ENCODE measurements at regions not wholly inside any gene's neighbourhood (a gene's known extent, or its start where the extent isn't known, plus 50 kb on each side); places are given as distances from the start of the nearest gene placed in this dataset.

DNA sequence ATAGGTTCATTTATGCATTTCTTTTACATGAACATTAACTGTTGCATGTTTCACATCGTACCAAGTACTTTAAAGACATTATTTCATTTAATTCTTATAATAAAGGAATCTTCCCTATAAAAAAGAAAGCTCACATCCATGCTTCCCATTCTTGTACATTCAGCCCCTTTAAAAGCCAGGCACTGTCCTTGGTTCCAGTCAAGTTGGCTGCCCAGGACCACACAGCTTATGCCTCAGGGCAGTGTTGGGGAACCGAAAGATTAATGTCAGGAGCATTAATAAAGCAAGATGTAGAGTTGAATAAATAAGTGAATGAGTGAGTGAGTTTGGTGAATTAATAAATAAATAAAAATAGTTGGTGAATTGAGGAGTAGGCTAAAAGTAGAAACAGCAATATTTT, 409.4 kb upstream of the DAB1 start:
- POLR2A ChIA-PET, result interaction anchor here (1.1 kb wide), 1 partner anchor 8 kb away, joined by 4 read pairs; no protein-coding TSS in a partner anchor
- Mint-ChIP-seq H3K27ac (no peak overlapping the region), H3K27me3 (peaks cover 8% of the 10 kb centered on the region), H3K36me3 (ENCODE audit: low read depth) (no peaks in the 10 kb centered on the region), H3K4me1 (ENCODE audit: low read depth) (no peaks in the 10 kb centered on the region), H3K4me3 (no peak overlapping the region), H3K9me3 (no peaks in the 10 kb centered on the region)
- intact Hi-C loops (cut with micrococcal nuclease), result no loop called here
- DNase-seq (no peak), ATAC-seq (no peak)
- CTCF ChIA-PET, result no interaction called here
- TF ChIP-seq, protein P1, sequence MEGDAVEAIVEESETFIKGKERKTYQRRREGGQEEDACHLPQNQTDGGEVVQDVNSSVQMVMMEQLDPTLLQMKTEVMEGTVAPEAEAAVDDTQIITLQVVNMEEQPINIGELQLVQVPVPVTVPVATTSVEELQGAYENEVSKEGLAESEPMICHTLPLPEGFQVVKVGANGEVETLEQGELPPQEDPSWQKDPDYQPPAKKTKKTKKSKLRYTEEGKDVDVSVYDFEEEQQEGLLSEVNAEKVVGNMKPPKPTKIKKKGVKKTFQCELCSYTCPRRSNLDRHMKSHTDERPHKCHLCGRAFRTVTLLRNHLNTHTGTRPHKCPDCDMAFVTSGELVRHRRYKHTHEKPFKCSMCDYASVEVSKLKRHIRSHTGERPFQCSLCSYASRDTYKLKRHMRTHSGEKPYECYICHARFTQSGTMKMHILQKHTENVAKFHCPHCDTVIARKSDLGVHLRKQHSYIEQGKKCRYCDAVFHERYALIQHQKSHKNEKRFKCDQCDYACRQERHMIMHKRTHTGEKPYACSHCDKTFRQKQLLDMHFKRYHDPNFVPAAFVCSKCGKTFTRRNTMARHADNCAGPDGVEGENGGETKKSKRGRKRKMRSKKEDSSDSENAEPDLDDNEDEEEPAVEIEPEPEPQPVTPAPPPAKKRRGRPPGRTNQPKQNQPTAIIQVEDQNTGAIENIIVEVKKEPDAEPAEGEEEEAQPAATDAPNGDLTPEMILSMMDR (IDR thresholded peaks at IDR 0.05), result no peak

DNA sequence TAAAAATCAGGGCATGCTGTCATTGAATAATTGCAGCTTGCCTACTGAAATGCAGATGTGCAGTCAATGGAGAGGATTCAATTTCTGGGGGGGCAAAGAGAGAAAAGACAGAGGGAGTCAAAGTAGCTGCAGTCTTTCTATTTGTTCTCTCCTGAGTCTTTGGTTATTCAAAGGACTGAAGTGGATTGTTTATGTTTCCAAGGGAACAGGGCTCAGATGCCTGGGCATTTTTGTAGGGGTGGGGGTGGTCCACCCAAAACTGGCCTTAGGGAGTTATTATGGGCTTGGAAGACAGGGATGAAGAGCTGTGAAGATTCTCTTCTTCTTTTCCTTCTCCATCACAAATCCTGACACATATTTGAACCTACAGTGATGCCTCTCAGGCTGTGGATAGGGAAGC, 408.8 kb upstream of the DAB1 start:
- H3K27me3 Mint-ChIP-seq, result peaks cover 8% of the 10 kb centered on the region
- H3K4me1 Mint-ChIP-seq (ENCODE audit: low read depth), result no peaks in the 10 kb centered on the region
- intact Hi-C loops (cut with micrococcal nuclease), result no loop called here
- POLR2A ChIA-PET, result interaction anchor here (1.1 kb wide), 1 partner anchor 8 kb away, joined by 4 read pairs; no protein-coding TSS in a partner anchor
- no peak overlapping the region for H3K4me3 Mint-ChIP-seq
- no peaks in the 10 kb centered on the region for H3K36me3 Mint-ChIP-seq (ENCODE audit: low read depth)
- CTCF ChIA-PET, result no interaction called here
- DNase-seq (no peak), ATAC-seq (no peak)
- TF ChIP-seq, protein P1 (IDR thresholded peaks at IDR 0.05), result no peak
- H3K27ac Mint-ChIP-seq, result no peak overlapping the region
- no peaks in the 10 kb centered on the region for H3K9me3 Mint-ChIP-seq

DNA sequence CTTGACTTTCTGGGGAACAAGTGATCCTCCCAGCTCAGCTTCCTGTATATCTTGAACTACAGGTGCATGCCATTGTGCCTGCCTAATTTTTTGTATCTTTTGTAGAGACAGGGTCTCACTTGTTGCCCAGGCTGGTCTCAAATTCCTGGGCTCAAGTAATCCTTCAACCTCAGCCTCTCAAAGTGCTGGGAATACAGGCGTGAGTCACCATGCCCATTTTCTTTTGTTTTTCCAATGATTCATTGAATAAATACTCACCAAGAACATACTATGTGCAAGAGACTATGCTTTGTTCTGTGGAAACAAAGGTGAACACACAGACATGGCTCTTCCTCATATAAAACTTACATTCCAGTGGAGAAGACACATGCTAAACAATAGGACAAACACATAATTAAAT, 407.8 kb upstream of the DAB1 start:
- Mint-ChIP-seq H3K27me3 (peaks cover 2% of the 10 kb centered on the region), H3K4me1 (ENCODE audit: low read depth) (no peaks in the 10 kb centered on the region), H3K27ac (no peak overlapping the region), H3K9me3 (no peaks in the 10 kb centered on the region), H3K4me3 (no peak overlapping the region), H3K36me3 (ENCODE audit: low read depth) (no peaks in the 10 kb centered on the region)
- no peak for DNase-seq
- intact Hi-C loops (cut with micrococcal nuclease), result no loop called here
- TF ChIP-seq, protein P1 (IDR thresholded peaks at IDR 0.05), result no peak
- CTCF ChIA-PET, result no interaction called here
- ATAC-seq, result no peak
- POLR2A ChIA-PET, result no interaction called here

DNA sequence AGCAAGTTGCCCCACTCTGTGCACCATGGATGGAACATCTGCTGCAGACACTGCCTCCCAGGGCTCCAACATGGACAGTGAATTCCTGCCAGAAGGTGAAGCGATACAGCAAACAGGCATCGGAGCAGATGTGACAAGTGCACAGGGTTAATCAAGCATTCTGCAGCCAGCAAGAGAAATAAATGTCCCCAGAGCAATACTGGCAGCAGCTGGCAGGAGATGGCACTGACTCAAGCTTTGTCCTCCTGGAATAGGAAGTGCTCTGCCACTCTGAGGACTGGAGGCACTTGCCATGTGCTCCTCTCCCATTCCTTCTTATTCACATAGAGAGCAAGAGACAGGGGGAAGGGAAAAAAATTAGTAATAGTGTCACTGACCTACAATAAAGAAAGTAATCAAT, 402.7 kb upstream of the DAB1 start:
- H3K27ac Mint-ChIP-seq, result no peak overlapping the region
- TF ChIP-seq, protein P1 (IDR thresholded peaks at IDR 0.05), result no peak
- CTCF ChIA-PET, result no interaction called here
- no peaks in the 10 kb centered on the region for H3K9me3 Mint-ChIP-seq
- intact Hi-C loops (cut with micrococcal nuclease), result no loop called here
- POLR2A ChIA-PET, result no interaction called here
- no peaks in the 10 kb centered on the region for H3K4me1 Mint-ChIP-seq (ENCODE audit: low read depth)
- no peaks in the 10 kb centered on the region for H3K36me3 Mint-ChIP-seq (ENCODE audit: low read depth)
- ATAC-seq (no peak), DNase-seq (no peak)
- no peaks in the 10 kb centered on the region for H3K27me3 Mint-ChIP-seq
- H3K4me3 Mint-ChIP-seq, result no peak overlapping the region

DNA sequence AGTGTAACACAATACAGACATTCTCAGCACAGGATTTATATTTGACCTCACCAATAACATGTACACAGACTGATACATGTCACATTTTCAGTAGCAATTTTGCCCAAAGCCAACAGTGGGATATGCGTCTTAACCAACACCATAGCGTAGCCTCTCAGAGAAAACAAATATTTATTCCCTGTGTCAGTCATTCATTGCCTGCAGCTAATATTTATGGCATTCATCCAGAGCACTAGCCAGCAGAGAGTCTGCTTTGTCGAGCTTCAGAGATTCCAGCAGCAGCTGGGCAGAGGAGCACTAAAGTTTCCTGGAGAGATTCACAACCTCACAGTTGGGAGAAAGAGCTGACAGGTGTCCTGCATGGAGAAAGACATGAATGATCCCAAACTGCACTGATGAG, 400.7 kb upstream of the DAB1 start:
- TF ChIP-seq, protein P1 (IDR thresholded peaks at IDR 0.05), result no peak
- H3K9me3 Mint-ChIP-seq, result no peaks in the 10 kb centered on the region
- CTCF ChIA-PET, result no interaction called here
- no peak overlapping the region for H3K4me3 Mint-ChIP-seq
- DNase-seq (no peak), ATAC-seq (no peak)
- intact Hi-C loops (cut with micrococcal nuclease), result no loop called here
- POLR2A ChIA-PET, result interaction anchor here (1.4 kb wide), 1 partner anchor 9 kb away, joined by 4 read pairs; no protein-coding TSS in a partner anchor
- no peak overlapping the region for H3K27ac Mint-ChIP-seq
- no peaks in the 10 kb centered on the region for H3K36me3 Mint-ChIP-seq (ENCODE audit: low read depth)
- no peaks in the 10 kb centered on the region for H3K4me1 Mint-ChIP-seq (ENCODE audit: low read depth)
- peaks cover 3% of the 10 kb centered on the region for H3K27me3 Mint-ChIP-seq
